Right lobe of liver (tissue), 4 donors: ENCODE measurements at regions not wholly inside any gene's neighbourhood (a gene's known extent, or its start where the extent isn't known, plus 50 kb on each side); places are given as distances from the start of the nearest gene placed in this dataset.

Source experiments
- POLR2A ChIP-seq: fragments of 450-650 bp; IDR thresholded peaks from one replicate; pipeline ENCODE4 v1.6.1; 2017; ENCODE audit warnings: antibody characterized with exemption, mild to moderate bottlenecking
- TF ChIP-seq, protein P1 (sequence below), 4 donors: fragments of 200-600 bp in 3 of 4; fragments of 450-650 bp in 1 of 4; IDR thresholded peaks; one replicate each; pipeline versions ENCODE4 v1.5.1 to v1.8.0; 2016 to 2022; ENCODE audit warnings: antibody characterized with exemption in 4 of 4, mild to moderate bottlenecking in 2 of 4
- donor health status: DM: no; HTN: no; CAD: no.
- donor health status: DM: no; HTN: no; CAD: no.
- donor health status: DM: no; HTN: yes; CAD: no.

DNA sequence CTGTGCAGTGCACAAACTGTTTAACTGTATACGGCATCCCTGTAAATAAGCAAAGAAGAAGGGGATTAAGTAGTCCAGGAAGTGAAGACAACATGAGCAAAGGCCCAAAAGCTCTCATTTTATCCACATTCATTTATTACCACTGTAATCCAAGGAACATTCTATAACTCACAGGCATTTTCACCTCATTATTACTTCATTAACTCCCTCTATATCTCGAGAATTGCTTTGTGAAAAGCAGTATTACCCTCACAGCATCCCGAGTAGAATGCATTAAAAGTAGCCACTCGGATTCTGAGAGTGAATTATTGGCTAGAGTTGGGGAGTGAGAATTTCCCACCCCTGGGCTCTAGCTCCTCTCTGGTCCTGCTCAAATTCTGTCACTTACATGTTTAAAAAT lies 51.0 kb upstream of the CHCHD3 start:
- TF ChIP-seq, protein P1, sequence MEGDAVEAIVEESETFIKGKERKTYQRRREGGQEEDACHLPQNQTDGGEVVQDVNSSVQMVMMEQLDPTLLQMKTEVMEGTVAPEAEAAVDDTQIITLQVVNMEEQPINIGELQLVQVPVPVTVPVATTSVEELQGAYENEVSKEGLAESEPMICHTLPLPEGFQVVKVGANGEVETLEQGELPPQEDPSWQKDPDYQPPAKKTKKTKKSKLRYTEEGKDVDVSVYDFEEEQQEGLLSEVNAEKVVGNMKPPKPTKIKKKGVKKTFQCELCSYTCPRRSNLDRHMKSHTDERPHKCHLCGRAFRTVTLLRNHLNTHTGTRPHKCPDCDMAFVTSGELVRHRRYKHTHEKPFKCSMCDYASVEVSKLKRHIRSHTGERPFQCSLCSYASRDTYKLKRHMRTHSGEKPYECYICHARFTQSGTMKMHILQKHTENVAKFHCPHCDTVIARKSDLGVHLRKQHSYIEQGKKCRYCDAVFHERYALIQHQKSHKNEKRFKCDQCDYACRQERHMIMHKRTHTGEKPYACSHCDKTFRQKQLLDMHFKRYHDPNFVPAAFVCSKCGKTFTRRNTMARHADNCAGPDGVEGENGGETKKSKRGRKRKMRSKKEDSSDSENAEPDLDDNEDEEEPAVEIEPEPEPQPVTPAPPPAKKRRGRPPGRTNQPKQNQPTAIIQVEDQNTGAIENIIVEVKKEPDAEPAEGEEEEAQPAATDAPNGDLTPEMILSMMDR (IDR thresholded peaks at IDR 0.05) = no peak
- no peak for TF ChIP-seq POLR2A
